ENCODE measurements at regions not wholly inside any gene's neighbourhood (a gene's known extent, or its start where the extent isn't known, plus 50 kb on each side); places are given as distances from the start of the nearest gene placed in this dataset.

DNA sequence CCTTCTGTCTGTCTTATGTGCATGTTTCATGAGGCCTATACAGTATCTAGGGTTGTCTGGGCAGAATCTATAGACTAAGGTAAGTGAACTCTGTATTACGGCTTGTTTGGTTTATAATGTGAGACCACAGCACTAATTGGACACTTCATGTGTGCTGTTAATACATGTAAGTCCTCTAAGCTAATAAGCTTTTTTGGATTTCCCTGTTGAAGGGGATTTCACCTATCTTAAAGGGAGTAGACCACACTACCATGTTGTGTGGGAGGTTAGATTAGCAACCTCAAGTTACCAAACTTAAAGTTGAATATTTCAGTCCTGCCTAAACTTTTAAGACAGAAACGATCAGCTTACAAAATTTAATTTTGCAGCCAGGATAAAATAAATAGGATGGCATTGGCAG, 189.8 kb upstream of the GOLIM4 start:
- DNase-seq = no peak
- no peak overlapping the region for H3K4me3 ChIP-seq
- H3K36me3 ChIP-seq (replicated peaks in 1 of 2) = no peaks in the 10 kb centered on the region
- 76 to 88% (median 84%) methylated on average over 2 of the region's 2 CpGs for WGBS, 4 donors
- H3K4me1 ChIP-seq (replicated peaks in 1 of 2) = no peaks in the 10 kb centered on the region
- TF ChIP-seq, protein P1, sequence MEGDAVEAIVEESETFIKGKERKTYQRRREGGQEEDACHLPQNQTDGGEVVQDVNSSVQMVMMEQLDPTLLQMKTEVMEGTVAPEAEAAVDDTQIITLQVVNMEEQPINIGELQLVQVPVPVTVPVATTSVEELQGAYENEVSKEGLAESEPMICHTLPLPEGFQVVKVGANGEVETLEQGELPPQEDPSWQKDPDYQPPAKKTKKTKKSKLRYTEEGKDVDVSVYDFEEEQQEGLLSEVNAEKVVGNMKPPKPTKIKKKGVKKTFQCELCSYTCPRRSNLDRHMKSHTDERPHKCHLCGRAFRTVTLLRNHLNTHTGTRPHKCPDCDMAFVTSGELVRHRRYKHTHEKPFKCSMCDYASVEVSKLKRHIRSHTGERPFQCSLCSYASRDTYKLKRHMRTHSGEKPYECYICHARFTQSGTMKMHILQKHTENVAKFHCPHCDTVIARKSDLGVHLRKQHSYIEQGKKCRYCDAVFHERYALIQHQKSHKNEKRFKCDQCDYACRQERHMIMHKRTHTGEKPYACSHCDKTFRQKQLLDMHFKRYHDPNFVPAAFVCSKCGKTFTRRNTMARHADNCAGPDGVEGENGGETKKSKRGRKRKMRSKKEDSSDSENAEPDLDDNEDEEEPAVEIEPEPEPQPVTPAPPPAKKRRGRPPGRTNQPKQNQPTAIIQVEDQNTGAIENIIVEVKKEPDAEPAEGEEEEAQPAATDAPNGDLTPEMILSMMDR (IDR thresholded peaks at IDR 0.05) = no peak
- TF ChIP-seq POLR2A (IDR thresholded peaks at IDR 0.05) = no peak
- H3K9me3 ChIP-seq (replicated peaks in 1 of 3) = no peaks in the 10 kb centered on the region
- intact Hi-C loops (cut with DNase I) = no loop called here
- no peak overlapping the region for H3K27ac ChIP-seq
- H3K27me3 ChIP-seq = no peaks in the 10 kb centered on the region

DNA sequence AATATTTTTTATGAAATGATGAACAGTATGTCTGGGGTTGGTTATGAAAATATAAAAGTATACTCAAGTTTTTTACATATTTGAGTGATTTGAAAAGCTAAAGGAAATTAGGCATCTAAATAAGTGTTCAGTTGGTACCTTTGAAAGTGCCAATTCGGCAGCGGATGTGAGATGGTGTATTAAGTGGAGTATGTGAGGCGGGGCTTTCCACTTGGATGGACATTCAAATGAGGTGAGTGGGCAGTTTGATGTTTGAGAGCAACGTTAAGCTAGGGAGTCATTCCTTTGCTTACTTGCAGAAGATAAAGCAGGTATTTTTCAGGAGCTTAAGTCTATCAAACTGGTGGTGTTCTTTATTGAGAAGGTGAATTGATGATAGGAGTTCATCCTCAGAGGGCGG, 189.0 kb upstream of the GOLIM4 start:
- Histone ChIP-seq H3K9me3 (replicated peaks in 1 of 3) (no peaks in the 10 kb centered on the region), H3K4me3 (no peak overlapping the region), H3K4me1 (replicated peaks in 1 of 2) (no peaks in the 10 kb centered on the region), H3K36me3 (replicated peaks in 1 of 2) (no peaks in the 10 kb centered on the region), H3K27me3 (no peaks in the 10 kb centered on the region), H3K27ac (no peak overlapping the region)
- intact Hi-C loops (cut with DNase I) = no loop called here
- no peak for DNase-seq
- 83 to 88% (median 85%) methylated on average over 5 of the region's 5 CpGs for WGBS, 4 donors
- TF ChIP-seq POLR2A (IDR thresholded peaks at IDR 0.05) = no peak
- TF ChIP-seq, protein P1 (IDR thresholded peaks at IDR 0.05) = no peak

DNA sequence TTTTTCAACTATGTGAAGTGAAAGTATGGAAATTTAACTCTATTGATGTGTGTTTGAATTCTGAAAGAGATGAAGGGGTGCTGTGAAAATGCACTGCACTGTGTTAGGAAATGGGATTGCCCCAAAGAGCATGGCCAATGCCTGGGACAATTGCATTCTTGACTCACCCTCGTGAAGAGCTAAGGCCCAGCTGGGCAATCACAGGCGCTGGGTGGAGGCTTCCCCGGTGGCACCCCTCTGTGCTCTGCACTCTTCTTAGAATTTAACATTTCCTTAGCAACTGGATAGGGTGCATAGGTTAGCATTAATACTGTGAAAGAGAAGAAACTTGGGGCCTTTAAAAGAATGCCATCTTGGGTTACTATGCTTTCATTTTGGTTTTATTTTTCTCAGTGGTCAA, 179.9 kb upstream of the GOLIM4 start:
- intact Hi-C loops (cut with DNase I) = no loop called here
- WGBS, 4 donors = 60 to 72% (median 66%) methylated on average over 3 of the region's 3 CpGs
- no peak overlapping the region for H3K4me3 ChIP-seq

DNA sequence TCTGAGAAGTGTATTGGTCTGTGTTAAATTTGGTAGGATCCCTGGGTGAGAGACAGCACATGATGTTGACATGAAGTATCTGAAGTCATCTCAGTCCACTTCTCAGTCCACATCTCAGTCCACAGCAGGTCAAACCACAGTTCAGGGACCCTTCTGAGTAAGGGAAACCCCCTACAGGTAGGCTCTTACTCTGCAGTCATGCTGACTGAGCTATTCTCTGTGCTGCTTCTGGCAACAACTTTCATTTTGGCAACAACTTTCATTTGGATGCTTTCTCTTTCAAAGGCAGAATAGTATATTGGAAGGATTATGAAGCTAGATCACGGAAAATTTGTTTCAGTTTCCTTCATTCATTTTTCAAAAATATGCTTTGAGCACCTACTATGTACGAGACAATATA, 178.2 kb upstream of the GOLIM4 start:
- no peaks in the 10 kb centered on the region for H3K4me1 ChIP-seq (replicated peaks in 1 of 2)
- H3K4me3 ChIP-seq = no peak overlapping the region
- no peaks in the 10 kb centered on the region for H3K36me3 ChIP-seq (replicated peaks in 1 of 2)
- TF ChIP-seq POLR2A (IDR thresholded peaks at IDR 0.05) = no peak
- TF ChIP-seq, protein P1 (IDR thresholded peaks at IDR 0.05) = no peak
- H3K27ac ChIP-seq = no peak overlapping the region
- H3K27me3 ChIP-seq = no peaks in the 10 kb centered on the region
- H3K9me3 ChIP-seq (replicated peaks in 1 of 3) = no peaks in the 10 kb centered on the region
- intact Hi-C loops (cut with DNase I) = no loop called here
- 58 to 66% (median 59%) methylated on average over 2 of the region's 2 CpGs for WGBS, 4 donors
- no peak for DNase-seq

More for the DNA sequence above, 179.9 kb upstream of the GOLIM4 start:
- no peak overlapping the region for H3K27ac ChIP-seq
- no peaks in the 10 kb centered on the region for H3K36me3 ChIP-seq (replicated peaks in 1 of 2)
- H3K4me1 ChIP-seq (replicated peaks in 1 of 2) = no peaks in the 10 kb centered on the region
- DNase-seq = no peak
- H3K9me3 ChIP-seq (replicated peaks in 1 of 3) = no peaks in the 10 kb centered on the region
- no peaks in the 10 kb centered on the region for H3K27me3 ChIP-seq
- TF ChIP-seq, protein P1 (IDR thresholded peaks at IDR 0.05) = no peak
- no peak for TF ChIP-seq POLR2A (IDR thresholded peaks at IDR 0.05)

Measured in adrenal gland (tissue), 9 donors.